ENCODE measurements at regions not wholly inside any gene's neighbourhood (a gene's known extent, or its start where the extent isn't known, plus 50 kb on each side); places are given as distances from the start of the nearest gene placed in this dataset.
"Not testable (repeated sequence)": the region's sequence is repeated elsewhere in the genome, so short reads cannot be mapped to it uniquely, and the experiment has no call there.

GRCh38 chr1:234799021-234799689 lies 189.2 kb upstream of the IRF2BP2 start:
- H3K36me3 ChIP-seq (ENCODE audit: control insufficient read depth in 1 of 2, insufficient read depth in 2 of 2, low read length in 2 of 2); ATAC-seq; H2AFZ ChIP-seq (ENCODE audit: low read depth, low read length, poor library complexity, severe bottlenecking); H3K9me3 ChIP-seq (ENCODE audit: control insufficient read depth in 1 of 2, insufficient read depth in 1 of 2, low read depth in 1 of 2, low read length in 2 of 2); POLR2A ChIA-PET; H3K27ac ChIP-seq (ENCODE audit: low read depth, low read length); BruUV-seq (replicated peaks); H3K27me3 ChIP-seq (ENCODE audit: insufficient read depth, low read length); intact Hi-C loops (cut with micrococcal nuclease); H3K4me3 ChIP-seq (replicated peaks in 1 of 2; ENCODE audit: low read depth in 1 of 2, low read length in 2 of 2); H3K79me2 ChIP-seq (ENCODE audit: insufficient read depth, low read length); H4K20me1 ChIP-seq (ENCODE audit: insufficient read depth); DNase-seq (ENCODE audit: low read depth, low spot score); CTCF ChIA-PET; H3K4me2 ChIP-seq (ENCODE audit: low read length); H3K4me1 ChIP-seq (ENCODE audit: control insufficient read depth in 1 of 2, insufficient read depth in 2 of 2, low read length in 2 of 2); RAD21 ChIA-PET (ENCODE audit: low non-redundant PET in 1 of 2, low total read pairs in 2 of 2, uncharacterized antibody in 2 of 2, unreplicated experiment in 2 of 2); H3K9me2 ChIP-seq (ENCODE audit: insufficient read depth); H3K9ac ChIP-seq (ENCODE audit: low read length): not testable (repeated sequence)

- H3K9me2 ChIP-seq (ENCODE audit: insufficient read depth); H3K4me2 ChIP-seq (ENCODE audit: low read length); ATAC-seq; intact Hi-C loops (cut with micrococcal nuclease); H3K9me3 ChIP-seq (ENCODE audit: control insufficient read depth in 1 of 2, insufficient read depth in 1 of 2, low read depth in 1 of 2, low read length in 2 of 2); H3K79me2 ChIP-seq (ENCODE audit: insufficient read depth, low read length); H3K4me1 ChIP-seq (ENCODE audit: control insufficient read depth in 1 of 2, insufficient read depth in 2 of 2, low read length in 2 of 2); H2AFZ ChIP-seq (ENCODE audit: low read depth, low read length, poor library complexity, severe bottlenecking); H4K20me1 ChIP-seq (ENCODE audit: insufficient read depth); BruUV-seq (replicated peaks); H3K36me3 ChIP-seq (ENCODE audit: control insufficient read depth in 1 of 2, insufficient read depth in 2 of 2, low read length in 2 of 2); RAD21 ChIA-PET (ENCODE audit: low non-redundant PET in 1 of 2, low total read pairs in 2 of 2, uncharacterized antibody in 2 of 2, unreplicated experiment in 2 of 2); H3K27ac ChIP-seq (ENCODE audit: low read depth, low read length); CTCF ChIA-PET; H3K27me3 ChIP-seq (ENCODE audit: insufficient read depth, low read length); H3K4me3 ChIP-seq (replicated peaks in 1 of 2; ENCODE audit: low read depth in 1 of 2, low read length in 2 of 2); DNase-seq (ENCODE audit: low read depth, low spot score); POLR2A ChIA-PET; H3K9ac ChIP-seq (ENCODE audit: low read length): not testable (repeated sequence)
Measured at GRCh38 chr1:234797216-234797615, 187.2 kb upstream of the IRF2BP2 start.

GRCh38 chr1:234796438-234796792 lies 186.4 kb upstream of the IRF2BP2 start:
- CTCF ChIA-PET; POLR2A ChIA-PET; intact Hi-C loops (cut with micrococcal nuclease); ATAC-seq; H3K27ac ChIP-seq (ENCODE audit: low read depth, low read length); H3K79me2 ChIP-seq (ENCODE audit: insufficient read depth, low read length); DNase-seq (ENCODE audit: low read depth, low spot score); H3K36me3 ChIP-seq (ENCODE audit: control insufficient read depth in 1 of 2, insufficient read depth in 2 of 2, low read length in 2 of 2); H3K9me3 ChIP-seq (ENCODE audit: control insufficient read depth in 1 of 2, insufficient read depth in 1 of 2, low read depth in 1 of 2, low read length in 2 of 2); H2AFZ ChIP-seq (ENCODE audit: low read depth, low read length, poor library complexity, severe bottlenecking); H3K4me2 ChIP-seq (ENCODE audit: low read length); H3K4me1 ChIP-seq (ENCODE audit: control insufficient read depth in 1 of 2, insufficient read depth in 2 of 2, low read length in 2 of 2); H3K9ac ChIP-seq (ENCODE audit: low read length); H3K4me3 ChIP-seq (replicated peaks in 1 of 2; ENCODE audit: low read depth in 1 of 2, low read length in 2 of 2); H3K27me3 ChIP-seq (ENCODE audit: insufficient read depth, low read length); RAD21 ChIA-PET (ENCODE audit: low non-redundant PET in 1 of 2, low total read pairs in 2 of 2, uncharacterized antibody in 2 of 2, unreplicated experiment in 2 of 2); BruUV-seq (replicated peaks); H4K20me1 ChIP-seq (ENCODE audit: insufficient read depth); H3K9me2 ChIP-seq (ENCODE audit: insufficient read depth): not testable (repeated sequence)

GRCh38 chr1:234795711-234796437 lies 185.9 kb upstream of the IRF2BP2 start:
- H3K9me2 ChIP-seq (ENCODE audit: insufficient read depth); RAD21 ChIA-PET (ENCODE audit: low non-redundant PET in 1 of 2, low total read pairs in 2 of 2, uncharacterized antibody in 2 of 2, unreplicated experiment in 2 of 2); H3K27ac ChIP-seq (ENCODE audit: low read depth, low read length); H4K20me1 ChIP-seq (ENCODE audit: insufficient read depth); POLR2A ChIA-PET; H3K4me1 ChIP-seq (ENCODE audit: control insufficient read depth in 1 of 2, insufficient read depth in 2 of 2, low read length in 2 of 2); H3K9ac ChIP-seq (ENCODE audit: low read length); H3K36me3 ChIP-seq (ENCODE audit: control insufficient read depth in 1 of 2, insufficient read depth in 2 of 2, low read length in 2 of 2); CTCF ChIA-PET; H3K27me3 ChIP-seq (ENCODE audit: insufficient read depth, low read length); H3K9me3 ChIP-seq (ENCODE audit: control insufficient read depth in 1 of 2, insufficient read depth in 1 of 2, low read depth in 1 of 2, low read length in 2 of 2); intact Hi-C loops (cut with micrococcal nuclease); H3K4me2 ChIP-seq (ENCODE audit: low read length); H3K4me3 ChIP-seq (replicated peaks in 1 of 2; ENCODE audit: low read depth in 1 of 2, low read length in 2 of 2); BruUV-seq (replicated peaks); H3K79me2 ChIP-seq (ENCODE audit: insufficient read depth, low read length); H2AFZ ChIP-seq (ENCODE audit: low read depth, low read length, poor library complexity, severe bottlenecking); ATAC-seq; DNase-seq (ENCODE audit: low read depth, low spot score): not testable (repeated sequence)
